Stimulated activated naive CD4-positive, alpha-beta T cell (primary cell): ENCODE measurements at regions not wholly inside any gene's neighbourhood (a gene's known extent, or its start where the extent isn't known, plus 50 kb on each side); places are given as distances from the start of the nearest gene placed in this dataset.

ENCODE experiments used
- DNase-seq, 6 experiments: peaks; one replicate each; lab custom pipeline; 2025; lab: John Stamatoyannopoulos, UW

- no peak for DNase-seq
These were observed 156.8 kb upstream of the SOX1 start for GRCh38 chr13:111909971-111910671.

GRCh38 chr13:111911121-111911720 is 155.7 kb upstream of the SOX1 start:
- no peak for DNase-seq

- no peak for DNase-seq
These were observed 155.0 kb upstream of the SOX1 start for GRCh38 chr13:111911754-111912452.

DNA sequence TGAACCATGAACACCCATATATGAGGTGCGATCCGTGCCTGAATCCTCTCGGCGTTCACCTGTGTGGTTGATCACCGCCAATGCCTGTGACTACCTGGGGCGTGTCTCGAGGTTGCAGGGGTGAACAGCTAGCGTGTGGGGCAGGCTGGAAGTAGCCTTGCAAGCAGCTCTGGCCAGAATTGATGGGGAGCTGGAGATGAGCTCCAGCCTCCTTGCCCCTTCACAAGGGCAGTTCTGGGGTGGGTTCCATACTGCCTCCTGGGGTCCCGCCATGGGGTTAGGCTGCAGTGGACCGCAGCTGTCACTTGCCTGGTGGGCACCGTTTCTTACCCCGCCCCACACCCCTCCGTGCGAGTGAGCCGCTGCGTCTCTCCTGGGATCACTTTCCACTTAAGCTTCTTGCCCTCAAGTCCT is 154.5 kb upstream of the SOX1 start:
- DNase-seq: no peak

DNA sequence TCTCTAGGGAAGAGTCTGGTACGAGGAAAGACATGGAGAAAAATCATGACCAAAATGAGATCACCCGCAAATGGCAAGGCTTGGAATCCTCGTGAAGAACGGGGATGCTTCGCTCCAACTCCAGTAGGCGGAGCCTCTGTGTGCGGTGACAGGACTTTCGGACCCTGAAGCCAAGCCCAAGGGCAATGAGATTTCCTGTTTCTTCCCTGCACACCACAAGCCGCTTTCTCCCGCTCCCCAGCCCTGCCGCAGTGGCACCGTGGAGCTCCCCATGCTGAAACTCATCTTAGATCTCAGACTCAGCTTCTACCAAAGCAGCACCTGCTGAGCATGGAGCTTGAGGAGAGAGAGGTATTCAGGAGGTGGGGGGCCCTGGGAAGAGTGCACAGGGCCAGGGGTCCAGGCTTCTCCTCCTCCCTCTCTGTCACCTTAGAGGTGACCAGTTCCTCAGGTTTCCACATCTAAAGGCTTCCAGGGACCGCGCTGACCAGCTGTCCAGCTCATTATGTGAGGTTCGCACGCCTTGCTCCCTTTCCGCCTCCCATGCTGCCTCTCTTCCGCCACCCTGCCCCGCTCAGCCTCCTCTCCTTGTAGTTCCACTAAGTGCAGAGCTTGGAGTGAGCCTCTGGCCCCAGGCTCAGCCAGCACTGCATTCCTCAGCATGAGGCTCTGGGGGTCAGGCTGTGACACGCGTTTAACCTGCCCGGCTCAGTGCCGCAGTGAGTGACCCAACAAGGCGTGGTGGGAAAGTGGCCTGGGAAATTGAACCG is 153.8 kb upstream of the SOX1 start:
- no peak for DNase-seq

DNA sequence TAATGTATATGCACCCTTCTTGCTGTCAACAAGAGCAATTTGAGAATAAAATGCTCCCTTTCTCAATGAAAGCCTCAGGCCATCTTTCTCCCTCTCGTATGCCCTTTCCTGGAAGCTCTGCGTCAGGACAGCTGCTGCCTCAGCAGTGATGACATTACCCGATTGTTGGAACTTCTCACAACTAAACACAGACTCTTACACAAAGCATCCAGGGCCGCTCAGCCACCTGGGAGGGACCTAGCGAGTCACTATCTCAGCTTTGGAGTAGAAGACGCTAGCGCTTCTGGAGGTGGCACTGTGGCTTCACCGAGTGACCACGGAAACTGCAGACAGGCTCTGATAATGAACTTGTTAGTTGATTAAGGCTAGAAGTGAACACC is 153.2 kb upstream of the SOX1 start:
- no peak for DNase-seq

DNA sequence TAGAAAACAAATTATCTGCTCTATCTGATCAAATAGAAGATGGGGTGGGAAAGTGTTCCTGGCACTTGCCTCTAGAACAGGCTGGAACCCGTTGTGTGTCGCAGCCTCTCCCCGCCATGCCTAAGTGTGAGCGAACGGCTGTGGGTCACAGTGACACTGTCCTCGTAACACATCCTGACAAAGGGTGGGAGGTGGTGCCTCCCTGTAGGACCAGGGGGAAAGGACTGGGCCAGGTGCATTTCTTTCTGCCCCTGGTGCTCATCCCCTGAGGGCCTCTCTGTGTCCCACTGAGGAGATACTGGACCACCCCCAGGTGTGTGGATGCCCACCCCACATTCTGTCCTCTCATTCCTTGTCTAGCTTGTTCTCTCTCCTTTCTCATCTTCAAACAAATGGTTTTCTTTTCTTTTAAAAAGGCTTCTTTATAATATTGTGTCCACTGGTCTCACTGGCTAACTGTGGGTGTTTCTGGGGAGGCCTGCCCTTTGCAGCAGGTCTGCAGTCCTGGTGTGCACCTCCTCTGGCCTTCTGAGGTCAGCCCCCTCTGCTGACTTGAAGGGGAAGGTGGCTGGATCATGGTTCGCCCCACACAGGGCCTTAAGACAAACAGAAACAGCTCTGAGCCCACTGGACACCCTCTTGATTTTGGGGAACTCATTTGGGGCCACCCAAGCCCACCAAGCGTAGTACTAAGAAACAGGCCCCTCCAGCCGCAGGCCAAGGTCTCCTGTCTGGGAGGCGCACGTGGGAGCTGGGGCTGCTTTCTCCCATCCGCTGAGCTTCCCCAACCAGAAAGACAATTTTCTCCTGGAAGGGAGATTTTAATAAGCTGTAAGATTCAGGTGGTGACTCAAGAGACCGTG is 152.5 kb upstream of the SOX1 start:
- DNase-seq: no peak

GRCh38 chr13:111915104-111915551 is 151.8 kb upstream of the SOX1 start:
- no peak for DNase-seq

DNA sequence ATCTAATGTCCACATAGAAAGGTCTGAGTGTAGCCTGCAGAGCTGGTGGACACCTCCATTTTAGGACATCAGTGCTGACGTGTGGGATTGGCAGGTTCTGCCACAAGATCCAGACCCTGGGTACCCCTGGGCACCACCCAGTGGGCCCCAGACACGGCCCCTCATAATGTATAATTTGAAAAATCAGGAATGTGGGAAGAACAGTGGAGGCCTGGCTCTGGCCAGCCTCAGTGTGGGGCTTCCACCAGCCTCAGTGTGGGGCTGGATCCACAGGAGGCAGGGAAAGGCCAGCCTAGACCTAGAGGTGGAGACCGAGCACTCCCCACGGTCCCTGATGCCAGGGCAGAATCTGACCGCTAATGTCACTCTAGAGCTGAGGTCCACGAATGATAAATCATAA is 150.7 kb upstream of the SOX1 start:
- DNase-seq: no peak

- DNase-seq: no peak
These were observed 149.9 kb upstream of the SOX1 start for GRCh38 chr13:111917086-111917485.

DNA sequence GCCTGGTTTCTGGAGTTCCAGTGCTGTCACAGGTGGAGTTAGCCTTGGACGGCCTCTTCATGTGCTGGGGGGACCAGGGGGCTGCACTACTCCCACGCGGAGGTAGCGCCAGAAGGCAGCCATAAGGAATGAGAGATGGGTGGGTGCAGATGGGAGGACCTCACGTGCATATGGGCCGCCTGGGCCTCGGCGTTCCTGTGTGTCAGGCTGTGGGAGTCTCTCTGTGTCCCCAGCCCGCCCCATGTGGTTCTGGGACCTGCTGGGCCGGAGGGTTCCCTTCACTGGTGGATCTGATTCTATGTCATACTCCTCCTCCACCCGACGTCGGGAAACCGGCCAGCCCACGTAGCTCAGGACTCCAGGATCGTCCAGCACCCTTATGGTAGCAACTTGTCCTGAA is 149.0 kb upstream of the SOX1 start:
- no peak for DNase-seq

GRCh38 chr13:111919286-111919685 is 147.7 kb upstream of the SOX1 start:
- DNase-seq: no peak

- no peak for DNase-seq
These were observed 147.1 kb upstream of the SOX1 start for GRCh38 chr13:111919849-111920248.

- no peak for DNase-seq
These were observed 146.5 kb upstream of the SOX1 start for GRCh38 chr13:111920306-111920931.

DNA sequence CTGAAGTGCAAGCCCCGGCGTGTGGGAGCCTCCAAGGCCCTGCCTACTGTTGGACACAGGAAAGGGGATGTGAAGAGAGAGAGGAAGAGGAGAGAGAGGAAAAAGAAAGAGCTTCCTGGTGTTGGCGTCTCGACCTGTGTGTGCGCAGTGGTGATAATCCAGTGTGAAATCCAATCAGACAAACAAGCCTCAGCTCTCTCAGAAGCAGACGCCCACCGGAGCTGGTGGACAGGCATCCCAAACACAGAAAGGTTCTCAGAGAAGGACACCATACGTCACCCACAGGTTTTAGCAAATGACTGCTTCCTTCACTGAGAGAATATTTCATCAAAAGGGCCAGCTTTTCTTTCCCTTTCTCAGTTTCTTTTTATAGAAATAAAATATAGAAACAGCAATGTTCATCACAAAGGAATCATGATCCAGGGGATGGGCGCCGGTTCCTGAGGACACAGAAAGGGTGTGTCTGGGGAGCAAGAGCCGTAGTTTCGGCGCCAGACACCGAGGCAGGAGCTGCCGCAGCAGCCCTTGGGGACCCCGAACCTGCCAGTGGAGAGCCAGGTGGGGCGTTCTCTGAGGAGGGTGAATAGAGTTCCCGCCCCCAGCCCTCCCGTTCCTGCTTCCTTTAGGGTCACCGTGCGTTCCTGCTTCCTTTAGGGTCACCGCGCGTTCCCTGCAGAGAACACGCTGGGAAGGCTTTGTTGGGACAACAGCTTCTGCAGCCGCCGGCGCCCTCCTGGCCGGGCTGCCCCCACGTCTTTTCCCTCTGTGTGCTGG is 145.8 kb upstream of the SOX1 start:
- DNase-seq: no peak

- no peak for DNase-seq
These were observed 144.9 kb upstream of the SOX1 start for GRCh38 chr13:111922086-111922485.

DNA sequence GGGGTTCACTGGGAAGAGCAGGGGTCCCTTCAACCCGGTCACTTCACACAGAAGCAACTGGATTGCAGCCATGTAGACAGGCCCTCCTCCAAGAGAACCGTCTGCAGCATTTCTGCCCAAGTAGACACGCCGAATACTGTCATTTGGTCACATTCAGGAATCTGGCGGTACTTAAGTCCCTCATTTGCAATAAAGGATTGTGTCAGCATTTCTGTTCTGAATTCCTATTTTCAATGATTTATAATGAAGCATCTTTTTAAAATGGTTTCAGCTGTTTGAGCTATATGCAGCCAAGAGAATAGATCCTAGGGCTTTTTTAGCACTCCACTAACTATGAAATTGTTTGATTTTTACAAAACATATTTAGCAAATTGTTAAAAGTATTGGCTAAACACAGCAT is 143.5 kb upstream of the SOX1 start:
- no peak for DNase-seq

- DNase-seq: no peak
These were observed 142.8 kb upstream of the SOX1 start for GRCh38 chr13:111923991-111924677.

GRCh38 chr13:111924678-111925075 is 142.3 kb upstream of the SOX1 start:
- no peak for DNase-seq
